IPS DF 6.9 (cell line): ENCODE measurements at regions not wholly inside any gene's neighbourhood (a gene's known extent, or its start where the extent isn't known, plus 50 kb on each side); places are given as distances from the start of the nearest gene placed in this dataset.
"Not testable (repeated sequence)": the region's sequence is repeated elsewhere in the genome, so short reads cannot be mapped to it uniquely, and the experiment has no call there.

Experiments
- DNase-seq: peaks from one replicate; pipeline ENCODE4 v3.0.0-alpha.2; 2013; ENCODE audit warnings: low read depth, low spot score
- H3K27ac ChIP-seq: one replicate; pipeline ENCODE4 v1.5.1; 2013; ENCODE audit warnings: low read length, control low read depth
- H3K27me3 ChIP-seq: 2 replicates; pipeline ENCODE4 v1.6.1; 2013; ENCODE audit warnings: mild to moderate bottlenecking, low read length; ENCODE audit not compliant: control insufficient read depth, insufficient read depth
- H3K36me3 ChIP-seq: 2 replicates; pipeline ENCODE4 v1.6.1; 2013; ENCODE audit warnings: low read length; ENCODE audit not compliant: control insufficient read depth, insufficient read depth
- H3K4me1 ChIP-seq: 2 replicates; pipeline ENCODE4 v1.6.1; 2013; ENCODE audit warnings: low read length; ENCODE audit not compliant: control insufficient read depth, insufficient read depth
- H3K4me3 ChIP-seq: 2 replicates; pipeline ENCODE4 v1.5.1; 2013; ENCODE audit warnings: mild to moderate bottlenecking, low read length
- H3K9me3 ChIP-seq: 2 replicates; pipeline ENCODE4 v1.6.1; 2013; ENCODE audit warnings: low read length, inconsistent platforms; ENCODE audit not compliant: control insufficient read depth, insufficient read depth
- WGBS: extraction: QIAGEN DNeasy Blood & Tissue Kit; methylation state at CpG from one replicate; pipeline ENCODE4 v1.1.7; 2013; ENCODE audit warnings: mixed read lengths, missing lambda C conversion rate; ENCODE audit not compliant: insufficient read length, insufficient coverage; 5-methylcytosine and 5-hydroxymethylcytosine counted together

DNA sequence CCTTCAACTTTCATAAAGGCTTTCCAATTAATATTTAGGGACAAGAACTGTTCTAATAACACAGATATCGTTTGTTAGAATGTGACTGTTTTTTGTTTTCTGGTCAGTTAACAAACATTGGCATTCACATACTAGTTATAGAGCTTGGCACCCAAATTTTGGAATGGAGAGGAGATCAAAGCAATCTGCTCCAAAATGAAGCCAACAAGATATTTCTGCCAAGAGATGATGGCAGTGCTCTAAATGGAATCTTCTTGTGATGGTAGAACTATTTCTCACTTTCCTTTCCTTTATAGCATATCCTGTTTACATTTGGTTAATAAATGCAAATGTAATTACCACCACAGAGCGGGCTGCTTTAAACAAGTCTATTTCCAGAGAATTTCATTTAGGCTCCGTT lies 208.3 kb upstream of the RIMS1 start:
- H3K4me3 ChIP-seq: no peak overlapping the region
- no CpG with 5 or more reads among the region's 3 CpGs for WGBS
- H3K27me3 ChIP-seq: no peaks in the 10 kb centered on the region
- H3K9me3 ChIP-seq: no peaks in the 10 kb centered on the region
- H3K4me1 ChIP-seq: no peaks in the 10 kb centered on the region
- H3K36me3 ChIP-seq: no peaks in the 10 kb centered on the region
- no peak for DNase-seq
- H3K27ac ChIP-seq: no peak overlapping the region

DNA sequence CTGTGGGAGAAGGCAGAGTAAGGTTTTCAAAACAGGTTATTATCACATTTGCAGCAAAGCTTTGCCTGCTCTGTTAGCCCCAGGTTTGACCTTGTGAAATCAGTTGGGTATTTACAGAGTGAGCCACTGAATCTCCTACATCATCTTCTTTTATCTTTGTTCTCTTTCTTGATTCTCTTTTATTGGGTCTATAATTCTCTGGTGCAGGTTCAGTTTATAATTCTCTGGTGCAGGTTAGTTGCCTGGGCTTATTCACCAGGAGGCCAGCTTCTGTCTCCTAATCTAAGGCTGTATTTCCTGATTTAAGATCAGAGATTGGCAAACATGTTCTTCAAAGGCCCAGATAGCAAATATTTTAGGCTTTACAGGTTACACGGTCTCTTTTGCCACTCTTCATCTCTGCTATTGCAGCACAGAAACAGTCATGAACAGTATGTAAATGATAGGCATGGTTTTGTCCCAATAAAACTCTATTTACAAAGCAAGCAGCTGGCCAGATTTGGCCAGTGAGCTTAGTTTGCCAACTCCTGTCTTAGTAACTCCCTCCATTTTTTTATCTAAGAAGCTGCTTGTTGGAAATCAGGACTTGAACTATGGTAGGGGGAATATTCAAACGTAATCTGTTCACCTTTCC lies 205.0 kb upstream of the RIMS1 start:
- Histone ChIP-seq H3K36me3 (no peaks in the 10 kb centered on the region), H3K27ac (no peak overlapping the region), H3K9me3 (no peaks in the 10 kb centered on the region), H3K4me3 (no peak overlapping the region), H3K27me3 (no peaks in the 10 kb centered on the region), H3K4me1 (no peaks in the 10 kb centered on the region)
- WGBS: no CpG with 5 or more reads among the region's 2 CpGs
- no peak for DNase-seq

DNA sequence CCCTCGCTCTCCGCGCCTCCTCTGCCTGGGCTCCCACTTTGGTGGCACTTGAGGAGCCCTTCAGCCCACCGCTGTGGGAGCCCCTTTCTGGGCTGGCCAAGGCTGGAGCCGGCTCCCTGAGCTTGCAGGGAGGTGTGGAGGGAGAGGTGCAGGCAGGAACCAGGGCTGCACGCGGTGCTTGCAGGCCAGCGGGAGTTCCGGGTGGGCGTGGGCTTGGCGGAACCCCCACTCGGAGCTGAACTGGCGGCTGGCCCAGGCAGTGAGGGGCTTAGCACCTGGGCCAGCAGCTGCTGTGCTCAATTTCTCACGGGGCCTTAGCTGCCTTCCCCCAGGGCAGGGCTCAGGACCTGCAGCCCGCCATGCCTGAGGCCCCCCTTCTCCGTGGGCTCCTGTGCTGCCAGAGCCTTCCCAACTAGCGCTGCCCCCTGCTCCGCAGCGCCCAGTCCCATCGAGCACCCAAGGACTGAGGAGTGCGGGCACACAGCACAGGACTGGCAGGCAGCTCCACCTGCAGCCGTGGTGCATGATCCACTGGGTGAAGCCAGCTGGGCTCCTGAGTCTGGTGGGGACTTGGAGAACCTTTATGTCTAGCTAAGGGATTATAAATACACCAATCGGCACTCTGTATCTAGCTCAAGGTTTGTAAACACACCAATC lies 200.2 kb upstream of the RIMS1 start:
- H3K27ac ChIP-seq, H3K9me3 ChIP-seq, H3K4me1 ChIP-seq, H3K27me3 ChIP-seq, H3K36me3 ChIP-seq, DNase-seq, H3K4me3 ChIP-seq: not testable (repeated sequence)
- WGBS: no CpG with 5 or more reads among the region's 23 CpGs

DNA sequence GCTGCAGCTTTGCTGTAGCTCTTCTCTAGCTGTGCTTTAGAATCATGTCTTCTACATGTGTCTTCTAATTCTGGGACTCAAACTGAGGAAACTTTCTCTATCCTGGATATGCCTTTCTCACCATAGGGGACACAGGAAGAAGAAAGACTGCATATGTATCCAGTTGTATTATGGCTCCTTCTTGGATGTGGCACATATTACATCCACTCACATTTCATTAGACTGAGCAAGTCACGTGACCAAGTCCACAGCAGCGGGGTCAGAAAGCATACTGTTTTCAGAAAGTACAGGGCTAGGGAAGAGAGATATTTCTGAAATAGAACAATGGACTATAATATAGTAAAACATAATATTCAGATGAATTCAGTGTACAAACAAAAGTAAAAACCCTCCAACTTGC lies 187.6 kb upstream of the RIMS1 start:
- H3K4me1 ChIP-seq: no peaks in the 10 kb centered on the region
- no peaks in the 10 kb centered on the region for H3K36me3 ChIP-seq
- H3K27ac ChIP-seq: no peak overlapping the region
- H3K27me3 ChIP-seq: no peaks in the 10 kb centered on the region
- no CpG with 5 or more reads among the region's 2 CpGs for WGBS
- DNase-seq: no peak
- H3K9me3 ChIP-seq: no peaks in the 10 kb centered on the region
- H3K4me3 ChIP-seq: no peak overlapping the region

DNA sequence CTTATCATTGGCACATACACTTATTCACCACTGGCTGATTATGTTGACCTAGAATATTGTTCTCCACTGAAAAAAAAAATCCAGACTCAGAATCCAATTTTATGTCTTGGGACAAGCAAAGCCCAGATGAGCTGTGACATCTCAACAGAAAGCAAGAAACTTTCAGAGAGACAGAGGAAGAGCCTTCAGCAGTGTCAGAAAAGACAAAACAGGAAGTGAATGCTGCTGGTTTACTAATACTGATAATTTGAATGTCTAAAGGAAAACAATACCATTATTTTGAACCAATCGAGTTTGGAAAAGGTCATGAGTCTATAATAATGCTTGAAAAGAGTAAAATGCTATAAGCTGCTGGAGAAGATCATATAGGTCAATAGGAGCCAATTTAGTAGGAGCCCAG lies 179.8 kb upstream of the RIMS1 start:
- Histone ChIP-seq H3K36me3 (no peaks in the 10 kb centered on the region), H3K9me3 (no peaks in the 10 kb centered on the region), H3K27ac (no peak overlapping the region), H3K4me1 (no peaks in the 10 kb centered on the region), H3K4me3 (no peak overlapping the region), H3K27me3 (no peaks in the 10 kb centered on the region; the same call in 1 of the 2 replicates)
- WGBS: no CpG with 5 or more reads among the region's 1 CpG
- no peak for DNase-seq

DNA sequence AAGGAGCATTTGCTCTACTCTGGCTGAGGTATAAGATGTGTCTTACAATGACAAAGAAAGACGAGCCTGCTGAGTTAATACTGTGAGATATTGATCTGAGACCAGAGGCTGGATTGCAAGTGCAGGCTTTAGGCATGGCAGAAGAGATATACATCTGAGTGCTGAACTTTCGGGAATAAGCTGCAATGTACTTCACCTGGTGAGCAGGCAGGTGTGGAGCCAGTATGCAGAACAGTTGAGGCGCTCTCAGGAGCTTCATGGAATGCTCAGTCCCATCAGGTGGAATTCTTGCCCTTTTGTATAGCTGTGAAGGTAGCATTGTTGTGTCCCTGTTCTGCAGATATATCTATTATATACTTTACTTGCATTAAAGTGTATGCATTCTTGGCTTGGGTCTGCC lies 179.3 kb upstream of the RIMS1 start:
- H3K27me3 ChIP-seq: no peaks in the 10 kb centered on the region; the same call in 1 of the 2 replicates
- WGBS: no CpG with 5 or more reads among the region's 3 CpGs

DNA sequence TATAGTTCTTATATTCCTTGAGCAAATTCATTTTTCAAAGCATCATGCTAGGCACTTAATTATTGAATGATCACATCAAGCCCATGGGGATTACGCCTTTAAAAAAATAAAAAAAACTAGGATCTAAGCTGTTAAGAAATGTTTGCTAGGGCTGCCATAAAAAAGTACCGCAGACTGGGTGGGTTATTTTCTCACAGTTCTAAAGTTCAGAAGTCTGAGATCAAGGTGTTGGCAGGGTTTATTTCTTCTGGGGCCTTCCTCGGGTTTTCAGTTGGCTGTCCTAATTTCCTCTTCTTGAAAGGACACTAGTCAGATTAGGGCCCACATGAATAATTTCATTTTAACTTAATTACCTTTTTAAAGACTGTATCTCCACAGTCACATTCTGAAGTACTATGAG lies 165.6 kb upstream of the RIMS1 start:
- H3K36me3 ChIP-seq: no peaks in the 10 kb centered on the region
- DNase-seq: no peak
- no peak overlapping the region for H3K4me3 ChIP-seq
- no peak overlapping the region for H3K27ac ChIP-seq
- no peaks in the 10 kb centered on the region for H3K9me3 ChIP-seq
- no CpG with 5 or more reads among the region's 3 CpGs for WGBS
- H3K4me1 ChIP-seq: no peaks in the 10 kb centered on the region
- no peaks in the 10 kb centered on the region for H3K27me3 ChIP-seq

More for the DNA sequence above, 179.3 kb upstream of the RIMS1 start:
- no peak overlapping the region for H3K27ac ChIP-seq
- no peaks in the 10 kb centered on the region for H3K36me3 ChIP-seq
- no peak overlapping the region for H3K4me3 ChIP-seq
- H3K9me3 ChIP-seq: no peaks in the 10 kb centered on the region
- H3K4me1 ChIP-seq: no peaks in the 10 kb centered on the region
- DNase-seq: no peak

DNA sequence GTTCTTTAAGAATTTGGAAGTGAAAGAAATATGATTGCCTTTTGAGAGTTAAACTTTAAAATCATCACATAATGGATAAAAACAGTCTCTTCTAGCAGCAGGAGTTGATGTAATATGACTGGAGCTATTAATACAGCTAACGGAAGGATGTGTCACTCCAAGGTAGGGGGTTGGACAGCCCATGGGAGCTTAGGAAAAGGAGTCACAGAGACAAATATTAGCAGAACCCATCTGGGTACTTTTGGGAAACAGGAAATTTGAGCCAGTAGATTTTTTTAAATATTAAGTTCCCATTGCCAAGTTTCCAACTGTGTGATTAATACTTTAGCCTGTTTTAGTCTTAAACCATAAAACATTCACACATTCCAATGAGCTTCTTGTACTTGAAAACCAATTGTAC lies 164.7 kb upstream of the RIMS1 start:
- no peak for DNase-seq
- WGBS: no CpG with 5 or more reads among the region's 1 CpG
- no peak overlapping the region for H3K4me3 ChIP-seq
- no peaks in the 10 kb centered on the region for H3K9me3 ChIP-seq
- no peaks in the 10 kb centered on the region for H3K27me3 ChIP-seq
- no peaks in the 10 kb centered on the region for H3K36me3 ChIP-seq
- H3K4me1 ChIP-seq: no peaks in the 10 kb centered on the region
- H3K27ac ChIP-seq: no peak overlapping the region

DNA sequence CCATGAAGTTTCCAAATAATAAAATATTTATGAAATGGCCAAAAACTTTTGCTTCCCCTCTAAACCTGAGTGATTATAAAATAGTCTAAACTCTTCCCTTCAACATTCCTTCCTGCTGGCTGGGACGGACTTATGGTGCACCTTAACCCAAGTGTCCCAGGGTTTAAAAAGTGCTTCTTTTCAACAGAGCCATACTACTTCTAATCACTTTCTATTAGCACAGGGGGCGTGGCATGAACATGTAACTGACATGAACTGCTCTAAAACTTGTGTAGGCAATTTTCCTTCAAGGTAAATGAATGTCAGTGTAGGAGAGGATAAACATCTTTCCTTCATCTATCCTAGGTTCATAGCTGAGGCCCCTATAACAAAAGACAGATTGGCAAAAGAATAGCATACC lies 163.6 kb upstream of the RIMS1 start:
- WGBS: no CpG with 5 or more reads among the region's 2 CpGs
- DNase-seq: no peak
- H3K27ac ChIP-seq: no peak overlapping the region

DNA sequence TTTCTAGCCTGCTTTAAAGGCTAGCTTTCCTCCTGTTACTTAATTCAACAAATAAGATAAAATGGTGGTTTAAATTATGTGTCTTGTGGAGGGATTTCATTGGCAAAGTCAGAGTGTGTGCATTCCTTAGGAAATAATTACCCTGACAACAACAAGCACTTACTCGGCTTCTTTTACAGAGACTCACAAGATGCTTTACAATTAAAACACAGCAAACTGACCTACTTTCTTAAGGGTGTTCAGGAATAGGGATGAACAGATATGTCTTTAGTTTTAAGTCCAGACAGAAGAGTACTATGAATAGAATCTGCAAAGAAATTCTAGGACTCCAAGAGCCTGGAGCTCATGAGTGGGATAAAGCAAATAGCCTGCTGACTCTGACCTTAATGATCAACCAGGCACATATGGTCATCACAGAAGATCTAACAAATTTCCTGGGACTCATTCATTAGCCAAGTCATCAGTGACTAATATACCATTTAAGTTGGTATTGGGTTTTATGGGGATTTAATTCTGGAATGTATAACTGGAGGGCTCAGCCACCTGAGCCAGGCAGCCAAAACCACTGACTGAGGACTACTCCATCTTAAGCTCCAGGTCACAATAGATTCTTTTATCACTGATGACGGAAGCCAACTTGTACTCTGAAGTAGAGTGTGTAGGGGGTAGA lies 161.8 kb upstream of the RIMS1 start:
- Histone ChIP-seq H3K36me3 (no peaks in the 10 kb centered on the region), H3K9me3 (no peaks in the 10 kb centered on the region), H3K4me1 (no peaks in the 10 kb centered on the region), H3K4me3 (no peak overlapping the region), H3K27me3 (no peaks in the 10 kb centered on the region), H3K27ac (no peak overlapping the region)
- DNase-seq: no peak
- no CpG with 5 or more reads among the region's 2 CpGs for WGBS

More for the DNA sequence above, 163.6 kb upstream of the RIMS1 start:
- Histone ChIP-seq H3K36me3 (no peaks in the 10 kb centered on the region), H3K4me3 (no peak overlapping the region), H3K9me3 (no peaks in the 10 kb centered on the region), H3K4me1 (no peaks in the 10 kb centered on the region), H3K27me3 (no peaks in the 10 kb centered on the region)
